Left ventricle myocardium inferior (tissue), 1 donor: ENCODE measurements at regions not wholly inside any gene's neighbourhood (a gene's known extent, or its start where the extent isn't known, plus 50 kb on each side); places are given as distances from the start of the nearest gene placed in this dataset.

Experiments
- DNase-seq: peaks from one replicate; pipeline ENCODE4 v3.0.0-alpha.2; 2020
- H3K27ac ChIP-seq: fragments of 200-600 bp; replicated peaks from 2 replicates; pipeline ENCODE4 v1.8.0; 2021
- H3K27me3 ChIP-seq: fragments of 200-600 bp; 2 replicates; pipeline ENCODE4 v1.8.0; 2021; ENCODE audit warnings: low read depth
- H3K36me3 ChIP-seq: fragments of 200-600 bp; 2 replicates; pipeline ENCODE4 v1.8.0; 2021
- H3K4me1 ChIP-seq: fragments of 200-600 bp; 2 replicates; pipeline ENCODE4 v1.8.0; 2021
- H3K4me3 ChIP-seq: fragments of 200-600 bp; 2 replicates; pipeline ENCODE4 v1.8.0; 2021; ENCODE audit warnings: mild to moderate bottlenecking, moderate library complexity
- H3K9me3 ChIP-seq: fragments of 200-600 bp; replicated peaks from 2 replicates; pipeline ENCODE4 v1.8.0; 2021
- CTCF ChIP-seq: fragments of 200-600 bp; IDR thresholded peaks from 2 replicates; pipeline ENCODE4 v1.8.0; 2021; ENCODE audit warnings: antibody characterized with exemption, mild to moderate bottlenecking, borderline replicate concordance
- intact Hi-C: fragments of 100-400 bp; cut with micrococcal nuclease; formaldehyde crosslinking; loops from one replicate; pipeline ENCODE4 v1.11.0; 2022
- donor health status: DM: no; HTN: yes; CAD: no; lungs with severe emphysema.

- no peak overlapping the region for H3K4me3 ChIP-seq
- intact Hi-C loops: no loop called here
- DNase-seq: no peak
- no peak for TF ChIP-seq CTCF
- no peaks in the 10 kb centered on the region for H3K36me3 ChIP-seq
- peaks cover 11% of the 10 kb centered on the region for H3K27me3 ChIP-seq
- H3K27ac ChIP-seq: no peak overlapping the region
- H3K9me3 ChIP-seq: peaks cover 12% of the 10 kb centered on the region
- H3K4me1 ChIP-seq: no peaks in the 10 kb centered on the region
Measured at GRCh38 chr15:80328496-80328895, 75.7 kb upstream of the ARNT2 start.

GRCh38 chr15:80331886-80332406 is 72.2 kb upstream of the ARNT2 start:
- intact Hi-C loops: no loop called here
- no peak for DNase-seq
- no peak for TF ChIP-seq CTCF

GRCh38 chr15:80333261-80333660 is 70.9 kb upstream of the ARNT2 start:
- H3K36me3 ChIP-seq: no peaks in the 10 kb centered on the region

More at GRCh38 chr15:80331886-80332406, 72.2 kb upstream of the ARNT2 start:
- Histone ChIP-seq H3K36me3 (no peaks in the 10 kb centered on the region), H3K27me3 (peaks cover 27% of the 10 kb centered on the region), H3K4me1 (no peaks in the 10 kb centered on the region), H3K4me3 (no peak overlapping the region), H3K27ac (no peak overlapping the region), H3K9me3 (peaks cover 11% of the 10 kb centered on the region)

GRCh38 chr15:80334521-80334920 is 69.7 kb upstream of the ARNT2 start:
- no peak for TF ChIP-seq CTCF
- Histone ChIP-seq H3K4me3 (no peak overlapping the region), H3K27ac (no peak overlapping the region), H3K36me3 (no peaks in the 10 kb centered on the region), H3K9me3 (peaks cover 6% of the 10 kb centered on the region), H3K4me1 (no peaks in the 10 kb centered on the region), H3K27me3 (peaks cover 24% of the 10 kb centered on the region)
- intact Hi-C loops: no loop called here
- no peak for DNase-seq

More at GRCh38 chr15:80333261-80333660, 70.9 kb upstream of the ARNT2 start:
- Histone ChIP-seq H3K4me1 (no peaks in the 10 kb centered on the region), H3K4me3 (no peak overlapping the region), H3K27me3 (peaks cover 33% of the 10 kb centered on the region), H3K27ac (no peak overlapping the region), H3K9me3 (peaks cover 6% of the 10 kb centered on the region)
- no peak for DNase-seq
- intact Hi-C loops: no loop called here
- no peak for TF ChIP-seq CTCF

- peaks cover 40% of the 10 kb centered on the region for H3K27me3 ChIP-seq
- no peak overlapping the region for H3K4me3 ChIP-seq
- no peaks in the 10 kb centered on the region for H3K9me3 ChIP-seq
- TF ChIP-seq CTCF: no peak
- no peaks in the 10 kb centered on the region for H3K36me3 ChIP-seq
- DNase-seq: no peak
- peaks cover 13% of the 10 kb centered on the region for H3K4me1 ChIP-seq
- H3K27ac ChIP-seq: no peak overlapping the region
- intact Hi-C loops: no loop called here
Measured at GRCh38 chr15:80339601-80340000, 64.6 kb upstream of the ARNT2 start.

GRCh38 chr15:80342148-80342547 is 62.0 kb upstream of the ARNT2 start:
- Histone ChIP-seq H3K36me3 (no peaks in the 10 kb centered on the region), H3K9me3 (no peaks in the 10 kb centered on the region), H3K4me1 (peaks cover 13% of the 10 kb centered on the region), H3K27ac (no peak overlapping the region), H3K4me3 (no peak overlapping the region), H3K27me3 (peaks cover 22% of the 10 kb centered on the region)
- no peak for DNase-seq
- no peak for TF ChIP-seq CTCF
- intact Hi-C loops: no loop called here
